Loucy (cell line): ENCODE measurements at regions not wholly inside any gene's neighbourhood (a gene's known extent, or its start where the extent isn't known, plus 50 kb on each side); places are given as distances from the start of the nearest gene placed in this dataset.

Experiments
- H2AFZ ChIP-seq: fragments of 200-600 bp; sonication (generic); 2 replicates; pipeline ENCODE4 v1.6.0; 2016; ENCODE audit warnings: antibody characterized with exemption, mild to moderate bottlenecking, low read length, moderate library complexity
- H3F3A ChIP-seq: fragments of 200-600 bp; 2 replicates; pipeline ENCODE4 v1.6.0; 2016; ENCODE audit warnings: antibody characterized with exemption, low read depth, mild to moderate bottlenecking
- H3K27me3 ChIP-seq: fragments of 200-600 bp; sonication (generic); 2 replicates; pipeline ENCODE4 v1.6.1; 2014; ENCODE audit warnings: low read length, mild to moderate bottlenecking; ENCODE audit not compliant: insufficient read depth, poor library complexity, severe bottlenecking
- H3K36me3 ChIP-seq: fragments of 200-600 bp; sonication (generic); 2 replicates; pipeline ENCODE4 v1.6.1; 2016; ENCODE audit warnings: low read length; ENCODE audit not compliant: insufficient read depth
- H3K4me1 ChIP-seq: fragments of 200-600 bp; sonication (generic); 2 replicates; pipeline ENCODE4 v1.5.1; 2014; ENCODE audit warnings: low read length, mild to moderate bottlenecking; ENCODE audit not compliant: insufficient read depth, poor library complexity, severe bottlenecking
- H3K4me2 ChIP-seq: fragments of 200-600 bp; sonication (generic); 2 replicates; pipeline ENCODE4 v1.6.0; 2014; ENCODE audit warnings: antibody characterized with exemption, low read length, low read depth, mild to moderate bottlenecking; ENCODE audit not compliant: poor library complexity, severe bottlenecking
- H3K4me3 ChIP-seq: fragments of 200-600 bp; sonication (generic); 2 replicates; pipeline ENCODE4 v1.5.1; 2014; ENCODE audit warnings: low read length, mild to moderate bottlenecking, mixed read lengths; ENCODE audit not compliant: poor library complexity, severe bottlenecking
- H3K79me2 ChIP-seq: fragments of 200-600 bp; sonication (generic); 2 replicates; pipeline ENCODE4 v1.6.1; 2014; ENCODE audit warnings: low read length; ENCODE audit not compliant: insufficient read depth
- H3K9ac ChIP-seq: fragments of 200-600 bp; sonication (generic); 2 replicates; pipeline ENCODE4 v1.6.0; 2014; ENCODE audit warnings: mild to moderate bottlenecking, low read depth, low read length, moderate library complexity; ENCODE audit not compliant: poor library complexity, severe bottlenecking
- H3K9me2 ChIP-seq: fragments of 200-600 bp; sonication (generic); replicated peaks from 2 replicates; pipeline ENCODE4 v1.6.1; 2016; ENCODE audit warnings: low read depth, low read length, mixed read lengths
- H3K9me3 ChIP-seq: fragments of 200-600 bp; sonication (generic); 2 replicates; pipeline ENCODE4 v1.6.1; 2014; ENCODE audit warnings: mild to moderate bottlenecking, antibody characterized with exemption, low read length, low read depth; ENCODE audit not compliant: insufficient read depth
- H4K20me1 ChIP-seq: fragments of 200-600 bp; sonication (generic); 2 replicates; pipeline ENCODE4 v1.6.0; 2014; ENCODE audit warnings: antibody characterized with exemption, low read length, mild to moderate bottlenecking; ENCODE audit not compliant: insufficient read depth, poor library complexity, severe bottlenecking
- EZH2phosphoT487 ChIP-seq: fragments of 200-600 bp; IDR thresholded peaks from 2 replicates; pipeline ENCODE4 v1.6.1; 2018; ENCODE audit warnings: antibody characterized with exemption, mild to moderate bottlenecking, moderate library complexity, borderline replicate concordance
- TF ChIP-seq, protein P1 (sequence below): fragments of 200-600 bp; sonication (generic); conservative IDR thresholded peaks from 2 replicates; pipeline ENCODE4 v1.5.1; 2014; ENCODE audit warnings: mild to moderate bottlenecking, antibody characterized with exemption, low read length

DNA sequence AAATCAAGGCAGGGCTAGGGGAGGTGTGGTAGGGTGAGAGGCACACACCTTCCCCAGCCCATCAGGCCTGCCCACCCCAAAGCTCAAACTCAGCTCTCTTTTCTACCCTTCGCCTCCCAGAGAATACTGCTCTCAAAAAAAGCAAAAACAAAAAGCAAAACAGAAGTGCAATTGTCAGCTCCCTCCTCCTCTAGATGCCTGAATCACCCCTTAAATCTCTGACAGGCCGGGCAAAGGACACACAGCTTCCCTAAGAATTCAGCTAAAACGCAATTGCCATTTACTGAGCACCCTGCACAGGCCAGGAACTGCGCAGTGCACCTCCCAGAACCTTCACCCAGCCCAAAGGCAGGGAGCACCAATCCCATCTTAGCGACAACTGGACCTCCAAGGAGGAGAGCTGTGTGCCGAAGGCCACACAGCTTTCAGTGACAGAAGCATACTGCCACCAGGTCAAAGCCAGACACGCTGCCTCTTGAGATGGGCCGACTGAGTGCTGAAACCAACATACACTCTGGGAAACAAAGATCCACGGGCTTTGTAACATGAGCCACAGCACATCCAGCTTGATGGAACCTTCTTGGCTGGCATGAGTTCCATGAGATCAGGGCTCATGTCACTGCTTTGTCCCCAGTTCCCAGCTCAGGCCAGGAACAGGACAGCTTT, 53.4 kb upstream of the STXBP1 start:
- no peaks in the 10 kb centered on the region for H4K20me1 ChIP-seq
- no peaks in the 10 kb centered on the region for H3K9me3 ChIP-seq
- no peak overlapping the region for H2AFZ ChIP-seq
- peak overlapping the region; percentile 68 for H3K4me3 ChIP-seq
- no peaks in the 10 kb centered on the region for H3K36me3 ChIP-seq
- H3K4me1 ChIP-seq = peaks cover 64% of the 10 kb centered on the region
- H3F3A ChIP-seq = no peaks in the 10 kb centered on the region
- H3K27me3 ChIP-seq = no peaks in the 10 kb centered on the region
- peak overlapping the region; percentile 98 for H3K4me2 ChIP-seq
- TF ChIP-seq, protein P1, sequence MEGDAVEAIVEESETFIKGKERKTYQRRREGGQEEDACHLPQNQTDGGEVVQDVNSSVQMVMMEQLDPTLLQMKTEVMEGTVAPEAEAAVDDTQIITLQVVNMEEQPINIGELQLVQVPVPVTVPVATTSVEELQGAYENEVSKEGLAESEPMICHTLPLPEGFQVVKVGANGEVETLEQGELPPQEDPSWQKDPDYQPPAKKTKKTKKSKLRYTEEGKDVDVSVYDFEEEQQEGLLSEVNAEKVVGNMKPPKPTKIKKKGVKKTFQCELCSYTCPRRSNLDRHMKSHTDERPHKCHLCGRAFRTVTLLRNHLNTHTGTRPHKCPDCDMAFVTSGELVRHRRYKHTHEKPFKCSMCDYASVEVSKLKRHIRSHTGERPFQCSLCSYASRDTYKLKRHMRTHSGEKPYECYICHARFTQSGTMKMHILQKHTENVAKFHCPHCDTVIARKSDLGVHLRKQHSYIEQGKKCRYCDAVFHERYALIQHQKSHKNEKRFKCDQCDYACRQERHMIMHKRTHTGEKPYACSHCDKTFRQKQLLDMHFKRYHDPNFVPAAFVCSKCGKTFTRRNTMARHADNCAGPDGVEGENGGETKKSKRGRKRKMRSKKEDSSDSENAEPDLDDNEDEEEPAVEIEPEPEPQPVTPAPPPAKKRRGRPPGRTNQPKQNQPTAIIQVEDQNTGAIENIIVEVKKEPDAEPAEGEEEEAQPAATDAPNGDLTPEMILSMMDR = no peak
- no peak for TF ChIP-seq EZH2phosphoT487
- H3K9me2 ChIP-seq = no peaks in the 10 kb centered on the region
- peaks cover 78% of the 10 kb centered on the region for H3K79me2 ChIP-seq
- peak overlapping the region; percentile 77 for H3K9ac ChIP-seq

DNA sequence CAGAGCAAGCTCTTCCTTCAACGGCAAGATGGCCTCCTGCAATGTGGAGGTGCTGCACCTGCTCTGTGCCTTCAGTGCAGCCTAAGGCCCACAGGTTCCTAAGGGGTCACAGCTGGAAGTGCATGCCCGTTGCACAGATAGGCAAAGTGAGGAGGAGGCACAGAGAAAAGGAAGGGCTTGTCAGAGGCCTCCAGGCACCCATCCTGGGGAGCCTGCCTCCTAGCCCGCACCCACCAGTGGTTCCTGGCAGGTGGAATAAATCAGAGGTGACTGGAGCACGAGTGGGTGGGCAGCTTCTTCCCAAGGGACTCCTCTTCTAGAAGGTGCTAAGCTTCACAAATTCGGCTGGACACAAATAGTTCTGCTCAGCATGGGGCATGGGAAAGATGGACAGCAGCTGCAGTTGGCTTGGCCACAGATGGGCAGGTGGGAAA, 52.8 kb upstream of the STXBP1 start:
- H3K9ac ChIP-seq = peak overlapping the region; percentile 77
- H3K9me3 ChIP-seq = no peaks in the 10 kb centered on the region

DNA sequence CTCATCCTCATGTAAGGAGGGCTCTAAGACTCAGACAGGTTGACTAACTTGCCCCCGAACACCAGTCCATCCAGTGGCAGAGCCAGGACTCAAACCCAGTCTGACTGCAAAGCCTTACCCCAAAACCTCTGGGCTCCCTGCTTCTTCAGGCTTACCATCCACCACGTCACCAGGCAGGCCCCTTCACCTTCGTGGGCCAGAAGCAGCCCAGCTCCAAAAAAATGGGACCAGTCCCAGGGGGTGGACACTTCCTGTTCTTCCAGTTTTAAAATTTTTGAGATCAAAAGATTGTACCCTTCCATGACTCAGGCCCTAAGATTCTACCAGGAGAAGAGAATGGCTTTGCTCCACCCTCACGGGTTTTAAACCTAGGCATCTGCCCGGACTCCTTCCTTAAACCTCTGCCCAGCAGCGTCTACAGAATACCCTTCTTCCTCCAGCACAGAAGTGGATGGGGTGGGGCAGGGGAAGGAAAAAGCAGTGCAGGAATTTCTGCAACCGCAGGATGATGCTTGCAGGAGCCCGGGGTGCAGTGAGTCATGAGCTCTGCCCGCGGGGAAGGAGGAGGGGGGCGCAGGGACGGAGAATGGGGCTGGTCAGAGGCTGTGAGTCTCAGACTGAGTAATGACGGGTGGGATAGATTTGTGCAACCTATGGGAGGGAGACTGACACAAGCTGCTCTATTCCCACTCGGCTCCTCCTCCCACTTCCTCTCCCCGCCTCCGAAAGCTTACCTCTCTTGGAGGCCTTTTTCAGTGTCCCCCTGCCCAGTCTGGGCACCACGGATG, 50.4 kb upstream of the STXBP1 start:
- Histone ChIP-seq H3K4me2 (peak overlapping the region; percentile 29), H3K9me2 (no peaks in the 10 kb centered on the region), H3K4me3 (peak overlapping the region; percentile 5), H4K20me1 (no peaks in the 10 kb centered on the region), H3K4me1 (peaks cover 48% of the 10 kb centered on the region), H2AFZ (no peak overlapping the region), H3K79me2 (peaks cover 61% of the 10 kb centered on the region), H3K36me3 (no peaks in the 10 kb centered on the region), H3K27me3 (no peaks in the 10 kb centered on the region), H3K9ac (peak overlapping the region; percentile 31), H3F3A (no peaks in the 10 kb centered on the region), H3K9me3 (no peaks in the 10 kb centered on the region)
- TF ChIP-seq, protein P1 = no peak
- TF ChIP-seq EZH2phosphoT487 = no peak

More for the DNA sequence above, 52.8 kb upstream of the STXBP1 start:
- Histone ChIP-seq H3K36me3 (no peaks in the 10 kb centered on the region), H3K27me3 (no peaks in the 10 kb centered on the region), H3K4me2 (peak overlapping the region; percentile 98), H3K79me2 (peaks cover 74% of the 10 kb centered on the region), H3K4me1 (peaks cover 61% of the 10 kb centered on the region), H3K9me2 (no peaks in the 10 kb centered on the region), H3F3A (no peaks in the 10 kb centered on the region), H4K20me1 (no peaks in the 10 kb centered on the region), H3K4me3 (no peak overlapping the region), H2AFZ (no peak overlapping the region)
- TF ChIP-seq EZH2phosphoT487 = no peak
- TF ChIP-seq, protein P1 = no peak
